WTC11 (cell line): ENCODE measurements at regions not wholly inside any gene's neighbourhood (a gene's known extent, or its start where the extent isn't known, plus 50 kb on each side); places are given as distances from the start of the nearest gene placed in this dataset.

Experiments
- ATAC-seq: fragments of 200-7000 bp; cut with Tn5 transposase; 2 replicates; pipeline ENCODE4 v1.10.0; 2021; ENCODE audit warnings: mild to moderate bottlenecking, moderate library complexity
- CTCF ChIA-PET: fragments of 300-600 bp; sonication (Branson Sonifier 250); formaldehyde crosslinking; loops from one replicate; lab custom pipeline; 2021; ENCODE audit warnings: antibody characterized with exemption; lab: Charles Lee
- POLR2A ChIA-PET: fragments of 350-600 bp; sonication (Branson Sonifier 250); formaldehyde crosslinking; loops from one replicate; lab custom pipeline; 2021; ENCODE audit warnings: antibody characterized with exemption; lab: Charles Lee
- DNase-seq: peaks from one replicate; pipeline ENCODE4 v3.0.0; 2021; ENCODE audit warnings: low spot score
- H3K27ac Mint-ChIP-seq: 2 replicates; pipeline ENCODE4 v1.8.0; 2021; ENCODE audit warnings: mixed read lengths
- H3K27me3 Mint-ChIP-seq: 2 replicates; pipeline ENCODE4 v1.8.0; 2021; ENCODE audit warnings: low read depth, mild to moderate bottlenecking, moderate library complexity, mixed read lengths
- H3K36me3 Mint-ChIP-seq: 2 replicates; pipeline ENCODE4 v1.8.0; 2021; ENCODE audit warnings: mixed read lengths
- H3K4me1 Mint-ChIP-seq: 2 replicates; pipeline ENCODE4 v1.8.0; 2022; ENCODE audit warnings: mixed read lengths
- H3K4me3 Mint-ChIP-seq: 2 replicates; pipeline ENCODE4 v1.8.0; 2021; ENCODE audit warnings: mild to moderate bottlenecking, moderate library complexity, mixed read lengths
- H3K9me3 Mint-ChIP-seq: 2 replicates; pipeline ENCODE4 v1.8.0; 2021; ENCODE audit warnings: mixed read lengths
- FOXP1 ChIP-seq: sonication (generic); formaldehyde crosslinking; IDR thresholded peaks from 2 replicates; pipeline ENCODE4 v1.8.0; 2022; ENCODE audit warnings: missing genetic modification reagents, mild to moderate bottlenecking, moderate library complexity, borderline replicate concordance
- FOXP4 ChIP-seq: sonication (generic); formaldehyde crosslinking; IDR thresholded peaks from 2 replicates; pipeline ENCODE4 v1.8.0; 2022; ENCODE audit warnings: mild to moderate bottlenecking, missing genetic modification reagents
- GTF2I ChIP-seq: fragments of 250-450 bp; sonication (Bioruptor Pico); conservative IDR thresholded peaks from 2 replicates; pipeline ENCODE4 v1.4.0; 2021; ENCODE audit warnings: mild to moderate bottlenecking
- HMGA2 ChIP-seq: fragments of 250-450 bp; sonication (Bioruptor Pico); IDR thresholded peaks from 2 replicates; pipeline ENCODE4 v1.4.0; 2021; ENCODE audit warnings: mild to moderate bottlenecking, moderate library complexity
- MAX ChIP-seq: sonication (generic); formaldehyde crosslinking; IDR thresholded peaks from 2 replicates; pipeline ENCODE4 v1.8.0; 2022; ENCODE audit warnings: mild to moderate bottlenecking, missing genetic modification reagents
- MLX ChIP-seq: sonication (generic); formaldehyde crosslinking; IDR thresholded peaks from 2 replicates; pipeline ENCODE4 v1.8.1; 2023; ENCODE audit warnings: mild to moderate bottlenecking, missing genetic modification reagents, moderate library complexity
- NFATC4 ChIP-seq: fragments of 250-450 bp; sonication (Bioruptor Pico); IDR thresholded peaks from 2 replicates; pipeline ENCODE4 v1.9.0; 2021; ENCODE audit warnings: mild to moderate bottlenecking
- OVOL2 ChIP-seq: fragments of 250-450 bp; sonication (Bioruptor Pico); IDR thresholded peaks from 2 replicates; pipeline ENCODE4 v1.9.0; 2021; ENCODE audit warnings: mild to moderate bottlenecking, borderline replicate concordance
- RORB ChIP-seq: fragments of 250-450 bp; sonication (Bioruptor Pico); IDR thresholded peaks from 2 replicates; pipeline ENCODE4 v1.9.0; 2021; ENCODE audit warnings: mild to moderate bottlenecking
- TP53 ChIP-seq: sonication (generic); formaldehyde crosslinking; IDR thresholded peaks from 2 replicates; pipeline ENCODE4 v1.8.1; 2023; ENCODE audit warnings: mild to moderate bottlenecking, missing genetic modification reagents
- USF2 ChIP-seq: sonication (generic); formaldehyde crosslinking; IDR thresholded peaks from 2 replicates; pipeline ENCODE4 v1.8.1; 2023; ENCODE audit warnings: mild to moderate bottlenecking, missing genetic modification reagents, moderate library complexity
- ZBTB43 ChIP-seq: sonication (generic); formaldehyde crosslinking; IDR thresholded peaks from 2 replicates; pipeline ENCODE4 v1.8.1; 2023; ENCODE audit warnings: mild to moderate bottlenecking, missing genetic modification reagents
- ZMAT4 ChIP-seq: fragments of 250-450 bp; sonication (Bioruptor Pico); IDR thresholded peaks from 2 replicates; pipeline ENCODE4 v1.9.0; 2021; ENCODE audit warnings: mild to moderate bottlenecking
- ZNF317 ChIP-seq: sonication (generic); formaldehyde crosslinking; IDR thresholded peaks from 2 replicates; pipeline ENCODE4 v1.8.1; 2023; ENCODE audit warnings: low read depth, mild to moderate bottlenecking, moderate library complexity, missing genetic modification reagents, borderline replicate concordance
- ZNF396 ChIP-seq: fragments of 250-450 bp; sonication (Bioruptor Pico); IDR thresholded peaks from 2 replicates; pipeline ENCODE4 v1.8.0; 2021; ENCODE audit warnings: mild to moderate bottlenecking, moderate library complexity, borderline replicate concordance
- TF ChIP-seq, protein P1 (sequence below): fragments of 250-450 bp; sonication (Bioruptor Pico); IDR thresholded peaks from 2 replicates; pipeline ENCODE4 v1.9.0; 2021; ENCODE audit warnings: mild to moderate bottlenecking

DNA sequence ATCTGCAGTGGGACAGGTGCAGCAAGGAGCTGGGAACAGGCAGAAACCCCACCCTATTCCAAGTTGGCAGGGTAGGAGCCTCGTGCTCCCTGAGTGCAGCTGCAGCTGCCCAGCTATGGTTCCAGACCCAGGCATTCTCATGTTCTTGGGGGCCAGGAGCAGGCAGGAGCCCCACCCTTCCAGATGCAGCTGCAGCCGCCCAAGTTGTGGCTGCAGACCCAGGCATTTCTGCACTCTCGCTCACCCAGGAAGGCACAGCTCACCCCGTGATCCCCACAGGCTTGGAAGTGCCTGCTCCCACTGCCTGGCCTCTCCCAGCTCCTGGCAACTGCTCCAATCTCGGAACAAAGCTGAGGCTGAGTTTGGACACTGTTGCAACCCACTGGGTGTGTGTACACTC is 275.8 kb upstream of the ADRA1B start:
- CTCF ChIA-PET, result interaction anchor here (1.4 kb wide), 1 partner anchor 59 kb away, joined by 3 read pairs; no protein-coding TSS in a partner anchor
- Mint-ChIP-seq H3K9me3 (0 out of 2 replicates have a peak, but pooled peaks cover 5% of the 10 kb centered on the region), H3K27me3 (no peaks in the 10 kb centered on the region), H3K27ac (no peak overlapping the region), H3K4me1 (peaks cover 6% of the 10 kb centered on the region), H3K36me3 (no peaks in the 10 kb centered on the region), H3K4me3 (no peak overlapping the region)
- no peak for TF ChIP-seq OVOL2 (CRISPR knock-in tag)
- TF ChIP-seq FOXP4 (CRISPR knock-in tag), result no peak
- TF ChIP-seq GTF2I (CRISPR knock-in tag), result no peak
- TF ChIP-seq MLX (CRISPR knock-in tag), result no peak
- TF ChIP-seq RORB (CRISPR knock-in tag), result no peak
- TF ChIP-seq FOXP1 (CRISPR knock-in tag), result no peak
- TF ChIP-seq, protein P1, sequence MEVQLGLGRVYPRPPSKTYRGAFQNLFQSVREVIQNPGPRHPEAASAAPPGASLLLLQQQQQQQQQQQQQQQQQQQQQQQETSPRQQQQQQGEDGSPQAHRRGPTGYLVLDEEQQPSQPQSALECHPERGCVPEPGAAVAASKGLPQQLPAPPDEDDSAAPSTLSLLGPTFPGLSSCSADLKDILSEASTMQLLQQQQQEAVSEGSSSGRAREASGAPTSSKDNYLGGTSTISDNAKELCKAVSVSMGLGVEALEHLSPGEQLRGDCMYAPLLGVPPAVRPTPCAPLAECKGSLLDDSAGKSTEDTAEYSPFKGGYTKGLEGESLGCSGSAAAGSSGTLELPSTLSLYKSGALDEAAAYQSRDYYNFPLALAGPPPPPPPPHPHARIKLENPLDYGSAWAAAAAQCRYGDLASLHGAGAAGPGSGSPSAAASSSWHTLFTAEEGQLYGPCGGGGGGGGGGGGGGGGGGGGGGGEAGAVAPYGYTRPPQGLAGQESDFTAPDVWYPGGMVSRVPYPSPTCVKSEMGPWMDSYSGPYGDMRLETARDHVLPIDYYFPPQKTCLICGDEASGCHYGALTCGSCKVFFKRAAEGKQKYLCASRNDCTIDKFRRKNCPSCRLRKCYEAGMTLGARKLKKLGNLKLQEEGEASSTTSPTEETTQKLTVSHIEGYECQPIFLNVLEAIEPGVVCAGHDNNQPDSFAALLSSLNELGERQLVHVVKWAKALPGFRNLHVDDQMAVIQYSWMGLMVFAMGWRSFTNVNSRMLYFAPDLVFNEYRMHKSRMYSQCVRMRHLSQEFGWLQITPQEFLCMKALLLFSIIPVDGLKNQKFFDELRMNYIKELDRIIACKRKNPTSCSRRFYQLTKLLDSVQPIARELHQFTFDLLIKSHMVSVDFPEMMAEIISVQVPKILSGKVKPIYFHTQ (CRISPR knock-in tag), result no peak
- no peak for TF ChIP-seq TP53 (CRISPR knock-in tag)
- no peak for TF ChIP-seq HMGA2 (CRISPR knock-in tag)
- no peak for TF ChIP-seq MAX (CRISPR knock-in tag)
- TF ChIP-seq ZBTB43 (CRISPR knock-in tag), result no peak
- TF ChIP-seq ZMAT4 (CRISPR knock-in tag), result no peak
- POLR2A ChIA-PET, result no interaction called here
- DNase-seq (no peak), ATAC-seq (no peak)

DNA sequence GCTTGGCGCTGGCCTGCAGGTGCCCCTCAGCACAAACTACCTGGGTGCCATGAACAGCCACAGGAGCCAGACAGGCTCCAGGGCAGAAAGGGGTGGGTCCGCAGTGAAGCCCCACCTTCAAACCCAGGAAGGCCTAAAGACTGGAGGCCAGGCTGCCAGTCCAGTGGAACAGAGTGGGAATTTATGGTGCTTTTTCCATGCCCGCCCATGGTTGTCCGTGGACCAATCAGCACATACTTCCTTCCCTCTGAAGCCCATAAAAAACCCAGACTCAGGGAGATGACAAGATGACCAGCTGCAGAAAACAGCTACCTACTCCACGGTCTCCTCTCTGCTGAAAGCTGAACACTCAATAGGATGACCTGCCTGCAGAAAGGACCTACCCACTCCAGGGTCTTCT is 275.4 kb upstream of the ADRA1B start:
- Mint-ChIP-seq H3K4me3 (no peak overlapping the region), H3K27ac (no peak overlapping the region), H3K9me3 (0 out of 2 replicates have a peak, but pooled peaks cover 5% of the 10 kb centered on the region), H3K4me1 (peaks cover 6% of the 10 kb centered on the region), H3K27me3 (no peaks in the 10 kb centered on the region), H3K36me3 (no peaks in the 10 kb centered on the region)
- ChIA-PET POLR2A (no interaction called here), CTCF (interaction anchor here (1.4 kb wide), 1 partner anchor 60 kb away, joined by 3 read pairs; no protein-coding TSS in a partner anchor)
- TF ChIP-seq ZNF317 (no peak), ZNF396 (CRISPR knock-in tag) (no peak), NFATC4 (no peak), USF2 (CRISPR knock-in tag) (no peak)
- ATAC-seq, result no peak
- DNase-seq, result no peak
